Brain microvascular endothelial cell (primary cell): ENCODE measurements at regions not wholly inside any gene's neighbourhood (a gene's known extent, or its start where the extent isn't known, plus 50 kb on each side); places are given as distances from the start of the nearest gene placed in this dataset.

Source experiments
- DNase-seq: peaks from one replicate; pipeline ENCODE4 v3.0.0-alpha.2; 2020
- H3K27ac ChIP-seq: fragments of 250-450 bp; sonication (Bioruptor Pico); 2 replicates; pipeline ENCODE4 v1.5.1; 2020; ENCODE audit warnings: mild to moderate bottlenecking, moderate library complexity
- H3K27me3 ChIP-seq: fragments of 250-450 bp; sonication (Bioruptor Pico); replicated peaks from 2 replicates; pipeline ENCODE4 v1.5.1; 2020; ENCODE audit warnings: mild to moderate bottlenecking
- H3K36me3 ChIP-seq: fragments of 250-450 bp; sonication (Bioruptor Pico); replicated peaks from 2 replicates; pipeline ENCODE4 v1.5.1; 2020; ENCODE audit warnings: mild to moderate bottlenecking
- H3K4me3 ChIP-seq: 2 replicates; pipeline ENCODE4 v1.5.1; 2011; ENCODE audit warnings: low read depth, mild to moderate bottlenecking, control low read depth, low read length, moderate library complexity
- in situ Hi-C: cut with HindIII; loops from 2 replicates; pipeline ENCODE4 v1.10.0; 2017; ENCODE audit warnings: low sequenced_read_pairs, low pct_ligation_motif_present
- TF ChIP-seq, protein P1 (sequence below): IDR thresholded peaks from 2 replicates; pipeline ENCODE4 v1.5.1; 2011; ENCODE audit warnings: low read depth, mild to moderate bottlenecking, moderate library complexity, low read length, control low read depth, inconsistent platforms; ENCODE audit errors: missing control alignments

DNA sequence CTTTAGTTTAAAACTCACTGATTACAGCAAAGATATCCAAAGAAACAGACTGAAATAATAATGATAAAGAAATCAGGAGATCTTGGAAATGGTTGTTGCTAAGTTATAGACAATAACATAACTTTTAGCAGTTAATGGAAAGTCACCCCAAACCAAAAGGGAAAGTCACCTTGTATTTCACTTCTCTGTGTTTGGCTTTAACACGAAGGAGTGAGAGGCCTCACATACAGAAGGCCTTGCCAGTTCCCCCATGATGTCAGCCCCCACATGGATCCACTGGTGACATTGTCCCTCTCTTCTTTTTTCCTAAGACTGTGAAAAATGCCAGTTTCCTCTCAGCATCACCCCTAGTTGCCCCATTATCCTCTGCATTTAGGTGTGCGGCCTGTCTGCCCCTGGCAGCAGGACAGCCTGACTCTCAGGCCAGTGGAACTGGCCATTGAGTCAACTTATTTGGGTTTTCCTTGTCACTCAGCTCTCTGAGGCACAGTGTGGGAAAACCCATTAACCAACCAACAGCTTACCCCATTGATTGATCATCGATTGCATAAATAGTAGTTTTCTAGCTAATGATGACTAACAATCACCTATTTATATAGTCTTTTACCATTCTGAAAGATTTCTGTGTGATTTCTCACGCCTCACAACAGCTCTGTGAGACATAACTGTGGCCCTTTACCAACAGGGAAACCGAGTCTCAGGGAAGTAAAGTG is 308.1 kb downstream of the PTTG2 start:
- in situ Hi-C loops: no loop called here
- Histone ChIP-seq H3K4me3 (no peak overlapping the region), H3K36me3 (no peaks in the 10 kb centered on the region), H3K27me3 (no peaks in the 10 kb centered on the region), H3K27ac (no peak overlapping the region)
- TF ChIP-seq, protein P1, sequence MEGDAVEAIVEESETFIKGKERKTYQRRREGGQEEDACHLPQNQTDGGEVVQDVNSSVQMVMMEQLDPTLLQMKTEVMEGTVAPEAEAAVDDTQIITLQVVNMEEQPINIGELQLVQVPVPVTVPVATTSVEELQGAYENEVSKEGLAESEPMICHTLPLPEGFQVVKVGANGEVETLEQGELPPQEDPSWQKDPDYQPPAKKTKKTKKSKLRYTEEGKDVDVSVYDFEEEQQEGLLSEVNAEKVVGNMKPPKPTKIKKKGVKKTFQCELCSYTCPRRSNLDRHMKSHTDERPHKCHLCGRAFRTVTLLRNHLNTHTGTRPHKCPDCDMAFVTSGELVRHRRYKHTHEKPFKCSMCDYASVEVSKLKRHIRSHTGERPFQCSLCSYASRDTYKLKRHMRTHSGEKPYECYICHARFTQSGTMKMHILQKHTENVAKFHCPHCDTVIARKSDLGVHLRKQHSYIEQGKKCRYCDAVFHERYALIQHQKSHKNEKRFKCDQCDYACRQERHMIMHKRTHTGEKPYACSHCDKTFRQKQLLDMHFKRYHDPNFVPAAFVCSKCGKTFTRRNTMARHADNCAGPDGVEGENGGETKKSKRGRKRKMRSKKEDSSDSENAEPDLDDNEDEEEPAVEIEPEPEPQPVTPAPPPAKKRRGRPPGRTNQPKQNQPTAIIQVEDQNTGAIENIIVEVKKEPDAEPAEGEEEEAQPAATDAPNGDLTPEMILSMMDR: no peak
- no peak for DNase-seq

DNA sequence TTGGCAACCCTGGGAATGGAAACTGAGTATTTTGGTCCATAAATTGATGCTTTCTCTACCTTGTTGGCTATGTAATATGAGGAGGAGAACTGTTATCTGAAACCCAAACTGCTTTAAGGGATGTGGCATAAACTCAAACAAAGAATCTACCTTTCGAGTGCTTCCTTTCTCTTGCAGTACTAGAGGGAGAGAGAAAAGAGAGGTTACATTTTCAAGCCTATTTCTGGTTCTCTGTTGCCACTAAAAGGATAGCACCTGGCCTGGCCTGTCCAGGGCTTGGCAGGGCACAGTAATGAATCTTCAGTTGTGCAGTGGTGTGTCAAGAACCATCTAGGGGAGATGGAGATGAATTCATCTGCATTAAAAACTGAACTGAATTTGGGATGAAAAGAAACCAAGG is 308.6 kb downstream of the PTTG2 start:
- Histone ChIP-seq H3K4me3 (no peak overlapping the region), H3K36me3 (no peaks in the 10 kb centered on the region), H3K27me3 (no peaks in the 10 kb centered on the region), H3K27ac (no peak overlapping the region)
- TF ChIP-seq, protein P1: no peak
- in situ Hi-C loops: no loop called here
- DNase-seq: no peak

DNA sequence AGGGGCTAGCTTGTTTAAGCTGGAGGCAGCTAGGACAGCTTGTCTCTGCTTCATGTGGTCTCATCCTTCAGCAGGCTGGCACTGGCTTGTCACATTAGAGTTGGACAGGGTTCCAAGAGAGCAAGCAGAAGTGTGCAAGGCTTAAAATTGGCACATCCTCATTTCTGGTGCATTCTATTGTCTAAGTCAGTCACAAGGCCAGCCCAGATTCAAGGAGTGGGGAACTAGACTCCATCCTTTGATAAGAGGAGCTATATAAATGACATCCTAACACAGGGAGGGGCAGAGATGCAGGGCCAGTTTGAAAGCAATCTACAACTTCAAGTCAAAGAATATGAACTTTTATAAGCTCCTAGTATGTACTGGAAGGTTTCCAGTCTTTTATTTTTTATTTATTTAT is 313.2 kb downstream of the PTTG2 start:
- in situ Hi-C loops: no loop called here
- no peak for DNase-seq
- TF ChIP-seq, protein P1: no peak

DNA sequence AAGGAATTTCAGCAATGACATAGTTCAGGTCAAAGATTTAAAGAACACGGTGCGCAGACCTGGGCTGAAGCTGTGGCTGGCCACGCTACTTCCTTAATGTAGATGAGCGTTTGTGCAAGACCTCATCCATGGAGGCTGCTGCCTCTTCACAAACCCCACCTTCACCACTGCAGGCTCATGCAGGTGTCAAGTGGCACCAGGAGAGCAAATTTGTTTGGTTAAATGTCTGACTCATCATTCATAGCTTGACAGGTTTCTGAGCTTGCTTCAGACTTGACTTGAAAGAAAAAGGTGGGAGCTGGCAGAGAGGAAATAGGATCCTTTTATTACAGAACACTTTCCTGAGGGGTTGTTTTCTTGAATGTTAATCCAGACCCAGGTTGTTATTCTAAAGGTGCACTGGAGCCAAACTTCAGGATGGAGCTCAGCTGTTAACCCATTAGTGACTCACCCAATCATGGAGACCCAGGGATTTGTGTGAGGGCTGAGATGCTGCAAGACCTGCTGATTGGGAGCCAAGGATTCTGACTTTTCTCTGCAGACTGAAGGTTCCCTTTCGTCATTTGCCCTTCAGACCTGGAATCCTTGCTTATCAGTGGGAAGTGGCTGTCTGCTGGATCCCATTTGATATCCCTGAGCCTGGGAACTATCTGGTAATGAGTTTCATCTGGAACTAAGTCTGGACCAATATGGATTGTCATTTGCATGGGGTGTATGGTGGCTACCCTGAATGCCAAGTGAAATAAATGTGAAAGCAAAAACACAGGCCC is 315.3 kb downstream of the PTTG2 start:
- TF ChIP-seq, protein P1: no peak
- no peaks in the 10 kb centered on the region for H3K27me3 ChIP-seq
- no peak overlapping the region for H3K27ac ChIP-seq
- no peak for DNase-seq
- in situ Hi-C loops: no loop called here
- no peak overlapping the region for H3K4me3 ChIP-seq
- no peaks in the 10 kb centered on the region for H3K36me3 ChIP-seq

More for the DNA sequence above, 313.2 kb downstream of the PTTG2 start:
- Histone ChIP-seq H3K36me3 (no peaks in the 10 kb centered on the region), H3K4me3 (no peak overlapping the region), H3K27me3 (no peaks in the 10 kb centered on the region), H3K27ac (no peak overlapping the region)

DNA sequence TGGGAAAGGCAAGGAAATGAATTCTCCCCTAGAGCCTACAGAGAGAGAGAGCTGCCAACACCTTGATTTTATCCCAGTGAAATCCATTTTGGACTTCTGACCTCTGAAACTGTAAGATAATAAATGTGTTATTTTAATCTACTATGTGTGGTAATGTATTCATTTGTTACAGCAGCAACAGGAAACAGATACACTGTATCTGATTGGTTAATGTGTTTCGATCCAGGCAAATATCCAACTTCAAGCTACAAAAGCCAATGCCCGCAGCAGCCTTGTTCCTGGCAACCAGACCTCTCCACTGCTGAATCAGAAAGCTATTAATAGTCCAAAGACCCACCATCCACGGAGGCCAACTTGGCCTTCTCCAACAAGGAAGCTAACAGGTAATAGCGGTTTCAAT is 318.1 kb downstream of the PTTG2 start:
- Histone ChIP-seq H3K4me3 (no peak overlapping the region), H3K27ac (no peak overlapping the region), H3K36me3 (no peaks in the 10 kb centered on the region), H3K27me3 (no peaks in the 10 kb centered on the region)
- no peak for DNase-seq
- TF ChIP-seq, protein P1: no peak
- in situ Hi-C loops: no loop called here
